T47D (cell line): ENCODE measurements at regions not wholly inside any gene's neighbourhood (a gene's known extent, or its start where the extent isn't known, plus 50 kb on each side); places are given as distances from the start of the nearest gene placed in this dataset.
A peak's percentile ranks its signal among the peaks of the same experiment; 100 is the strongest.

Experiments
- DNase-seq, 2 experiments: peaks; one replicate each; pipeline versions ENCODE4 v3.0.0 to v3.0.0-alpha.2; 2011 to 2012; ENCODE audit warnings: low read depth in 1 of 2, low spot score in 1 of 2
- JUND ChIP-seq: IDR thresholded peaks from 2 replicates; pipeline ENCODE4 v1.6.1; 2012; ENCODE audit warnings: low read depth
- in situ Hi-C: cut with HindIII; loops from 2 replicates; pipeline ENCODE4 v1.10.0; 2016; ENCODE audit warnings: low sequenced_read_pairs, low pct_unique_long_range_greater_than_20kb

GRCh38 chr9:83153030-83153429 lies 90.1 kb upstream of the RASEF start:
- no peak for TF ChIP-seq JUND
- no peak for DNase-seq
- in situ Hi-C loops, result no loop called here

DNA sequence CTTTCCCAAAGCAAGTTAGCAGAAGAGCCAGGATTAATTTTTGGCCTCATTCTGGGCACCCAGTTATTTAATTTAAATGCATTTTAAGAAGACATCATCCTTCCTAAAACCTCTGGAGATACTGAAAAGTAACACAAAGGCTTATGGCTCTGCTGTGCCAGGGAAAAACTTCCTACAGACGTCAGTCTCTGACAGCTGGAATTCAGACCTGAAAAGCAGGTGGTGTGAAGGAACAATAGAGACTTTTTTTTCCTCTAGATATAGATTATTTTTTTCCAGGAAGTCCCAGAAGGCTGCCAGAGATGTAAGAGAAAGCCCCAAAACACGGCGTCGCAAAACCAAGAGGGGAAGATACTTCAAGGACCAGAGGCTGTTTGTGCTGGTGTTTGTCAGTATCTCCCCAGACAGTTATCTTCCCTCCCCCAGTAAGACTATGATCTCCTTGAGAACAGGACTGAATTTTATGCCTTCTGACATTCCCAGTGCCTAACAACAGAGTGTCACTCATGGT lies 88.7 kb upstream of the RASEF start:
- no peak for DNase-seq
- in situ Hi-C loops, result no loop called here

GRCh38 chr9:83147315-83148149 lies 84.6 kb upstream of the RASEF start:
- in situ Hi-C loops, result no loop called here
- no peak for TF ChIP-seq JUND
- no peak for DNase-seq

More for the DNA sequence above, 88.7 kb upstream of the RASEF start:
- no peak for TF ChIP-seq JUND

DNA sequence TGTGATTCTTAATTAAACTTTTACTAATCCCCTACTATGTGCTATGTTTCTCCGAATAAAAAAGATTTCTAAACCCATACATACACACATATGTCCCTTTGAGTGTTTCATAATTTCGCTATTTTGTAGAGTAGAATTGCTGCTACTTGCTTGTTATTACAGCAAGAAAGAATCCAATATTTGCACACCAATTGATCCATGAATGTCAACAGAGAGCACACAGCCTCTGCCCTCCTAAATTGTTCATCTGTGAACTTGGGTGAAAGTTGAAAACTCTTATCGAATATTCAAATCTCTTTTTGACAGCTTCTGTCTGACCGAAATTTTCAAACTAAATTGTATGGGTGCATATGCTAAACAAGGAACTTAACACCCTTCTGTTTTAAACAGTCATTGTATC lies 83.4 kb upstream of the RASEF start:
- in situ Hi-C loops, result no loop called here
- DNase-seq, result no peak
- TF ChIP-seq JUND, result no peak

DNA sequence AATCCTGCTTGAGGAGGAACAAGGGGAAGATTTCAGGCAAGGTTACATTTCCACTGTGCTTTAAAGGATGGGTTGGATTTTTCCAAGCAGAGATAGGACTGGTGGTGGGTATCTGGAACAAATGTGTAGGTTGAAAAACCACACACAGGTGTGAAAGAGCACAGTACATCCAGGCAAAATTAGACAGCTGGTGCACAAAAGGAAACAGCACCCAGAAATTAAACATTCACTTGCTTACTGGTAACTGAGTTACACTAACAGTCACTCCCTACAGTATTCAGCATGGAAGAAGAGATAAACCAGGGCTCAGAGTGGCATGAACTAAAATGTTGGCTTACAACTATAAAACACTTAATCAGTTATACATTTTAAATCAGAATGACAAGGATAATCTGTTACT lies 81.5 kb upstream of the RASEF start:
- no peak for DNase-seq
- in situ Hi-C loops, result no loop called here
- TF ChIP-seq JUND, result no peak

- in situ Hi-C loops, result no loop called here
Observed at GRCh38 chr9:83142389-83142788, 79.4 kb upstream of the RASEF start.

DNA sequence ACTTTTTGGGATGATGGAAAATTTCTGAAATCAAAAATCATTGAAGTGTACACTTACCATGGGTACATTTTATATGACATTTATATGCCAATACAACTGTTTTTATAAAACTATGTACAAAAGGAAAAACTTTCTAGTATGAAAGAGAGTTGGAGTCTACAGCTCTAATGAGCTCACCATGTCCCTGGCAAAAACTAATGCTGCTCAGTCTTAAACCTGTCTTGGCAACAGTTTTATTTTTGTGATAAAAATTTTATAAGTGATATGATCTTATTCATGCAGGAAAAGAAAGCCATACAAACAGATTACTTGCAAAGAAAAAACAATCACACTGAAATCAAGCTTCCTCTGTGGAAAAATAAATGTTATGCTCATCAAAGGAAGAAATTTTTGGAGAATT lies 78.9 kb upstream of the RASEF start:
- no peak for TF ChIP-seq JUND
- DNase-seq, result no peak
- in situ Hi-C loops, result no loop called here

More at GRCh38 chr9:83142389-83142788, 79.4 kb upstream of the RASEF start:
- no peak for DNase-seq
- no peak for TF ChIP-seq JUND

DNA sequence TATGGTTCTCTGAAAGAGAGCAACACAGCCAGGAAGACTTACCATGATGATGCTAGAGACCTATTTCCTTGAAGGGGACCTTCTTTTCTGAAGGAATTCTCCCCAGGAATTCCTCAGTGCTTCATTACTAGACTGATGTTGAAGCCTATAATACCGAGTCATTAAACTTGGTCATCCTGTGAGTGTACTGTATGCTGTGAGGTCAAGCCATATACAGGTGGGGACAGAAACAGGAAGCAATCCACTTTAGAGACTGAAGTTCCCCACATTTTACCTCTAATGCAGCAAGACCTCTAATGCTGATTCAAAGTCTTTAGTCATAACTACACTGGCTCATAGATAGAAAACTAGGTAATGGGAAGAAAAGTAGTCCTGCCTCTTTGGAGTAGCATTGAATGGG lies 77.1 kb upstream of the RASEF start:
- in situ Hi-C loops, result no loop called here
- no peak for DNase-seq
- TF ChIP-seq JUND, result no peak

- TF ChIP-seq JUND, result no peak
- no peak for DNase-seq
- in situ Hi-C loops, result no loop called here
Observed at GRCh38 chr9:83138422-83139135, 75.6 kb upstream of the RASEF start.

- in situ Hi-C loops, result no loop called here
- no peak for TF ChIP-seq JUND
- DNase-seq, result no peak
Observed at GRCh38 chr9:83133316-83133715, 70.4 kb upstream of the RASEF start.

DNA sequence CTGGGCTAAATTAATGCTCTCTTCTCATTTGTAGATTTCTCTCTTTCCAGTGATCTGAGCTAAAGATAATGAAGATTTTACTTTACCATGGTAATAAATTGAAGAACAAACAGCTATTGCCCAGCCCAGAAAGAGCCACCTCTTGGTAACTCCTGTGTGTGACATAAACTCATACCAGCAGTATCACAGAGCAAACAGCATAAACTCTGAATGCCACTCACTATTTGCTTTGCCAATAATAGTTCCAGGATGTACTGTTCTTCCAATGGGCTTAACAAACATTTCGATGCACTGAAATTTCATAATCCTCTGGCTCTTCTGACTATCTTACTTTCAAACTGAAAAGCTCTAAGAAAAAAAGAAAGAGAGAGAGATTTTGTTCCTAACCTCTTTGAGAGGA lies 69.8 kb upstream of the RASEF start:
- TF ChIP-seq JUND, result no peak; the same call in 1 of the 2 replicates
- peak; percentile 23 to 88 for DNase-seq
- in situ Hi-C loops, result no loop called here

DNA sequence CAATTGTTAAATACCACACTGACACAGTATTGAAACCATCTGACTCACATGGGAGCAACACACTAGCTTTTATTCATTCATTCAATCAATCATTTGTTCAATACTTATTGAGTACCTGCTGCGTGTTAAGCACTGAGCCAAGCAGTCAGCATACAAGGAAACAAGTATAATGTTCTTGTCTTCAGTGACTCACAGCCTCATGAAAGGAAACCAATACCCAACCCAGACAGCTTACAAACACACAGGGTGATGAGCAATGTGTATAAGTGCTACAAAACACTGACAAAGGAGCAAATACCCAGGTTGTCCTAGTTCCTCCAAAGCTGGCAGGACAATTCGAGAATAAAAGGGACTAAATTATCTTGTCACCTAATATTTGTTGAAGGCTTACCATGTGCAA lies 67.6 kb upstream of the RASEF start:
- TF ChIP-seq JUND, result no peak
- peak in 1 of 2 experiments; percentile 61 for DNase-seq
- in situ Hi-C loops, result no loop called here

DNA sequence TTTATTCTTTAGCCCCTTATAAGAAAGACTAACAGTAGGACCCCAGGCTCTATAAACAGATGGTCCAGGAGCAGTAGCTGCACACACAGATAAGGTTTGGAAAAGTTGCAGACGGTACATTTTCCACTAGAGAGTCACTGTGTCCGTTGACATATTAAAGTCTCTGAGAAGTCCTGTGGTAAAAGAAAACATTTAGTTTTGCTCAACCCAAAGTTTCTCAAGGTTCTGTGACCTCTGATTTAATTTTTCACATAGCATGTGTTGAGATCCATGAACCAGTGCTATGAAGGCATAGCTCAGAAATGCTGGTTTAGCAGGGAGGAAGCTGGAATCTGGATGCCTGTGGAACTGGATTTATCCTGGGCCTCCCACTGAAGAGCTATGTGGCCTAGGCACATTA lies 62.7 kb upstream of the RASEF start:
- DNase-seq, result no peak
- in situ Hi-C loops, result no loop called here
- TF ChIP-seq JUND, result no peak

DNA sequence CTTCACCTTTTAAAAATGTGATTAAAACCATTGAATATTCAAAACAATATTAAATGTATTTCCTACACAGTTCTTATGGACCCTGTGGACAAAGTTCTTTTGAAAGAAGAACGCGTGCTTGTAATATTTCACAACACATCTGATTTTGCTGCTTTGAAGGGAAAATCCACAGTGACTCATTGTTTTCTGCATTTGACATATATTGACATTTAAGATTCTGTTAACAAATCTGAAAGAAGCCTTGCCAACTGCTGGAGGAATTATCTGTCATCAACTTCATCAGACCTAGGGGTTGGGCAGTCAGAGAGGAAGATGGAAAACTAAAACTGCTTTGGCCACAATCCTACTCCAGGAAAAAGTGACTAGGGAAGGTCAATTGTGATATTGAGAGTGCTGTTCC lies 56.9 kb upstream of the RASEF start:
- DNase-seq, result no peak
- no peak for TF ChIP-seq JUND
- in situ Hi-C loops, result no loop called here
